ENCODE measurements at regions not wholly inside any gene's neighbourhood (a gene's known extent, or its start where the extent isn't known, plus 50 kb on each side); places are given as distances from the start of the nearest gene placed in this dataset.

DNA sequence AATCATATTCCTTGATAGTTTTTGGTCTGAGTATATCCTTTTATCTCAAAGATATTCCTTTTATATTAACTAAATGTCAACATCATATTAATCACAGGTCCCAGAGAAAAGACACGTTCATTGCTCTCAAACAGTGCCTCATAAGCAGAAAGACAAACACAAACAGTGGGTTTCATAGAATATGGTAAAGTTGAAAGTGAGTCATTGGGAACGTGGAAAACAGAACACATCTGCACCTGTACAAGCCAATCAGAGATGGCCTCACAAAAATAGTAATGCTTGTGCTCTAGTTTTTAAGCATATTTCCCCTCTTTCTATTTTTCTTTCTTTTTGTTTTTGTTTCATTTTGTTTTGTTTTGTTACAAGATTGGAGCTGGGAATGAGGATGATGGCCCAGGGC, 328.4 kb upstream of the MAP2 start:
- TF ChIP-seq CTCF (conservative IDR thresholded peaks at IDR 0.05; ENCODE audit: low read depth, low read length) (no peak), EZH2 (IDR thresholded peaks at IDR 0.05; ENCODE audit: borderline replicate concordance, low read depth, low read length, poor library complexity, severe bottlenecking) (no peak)

Data from A673 (cell line).